ENCODE measurements at regions not wholly inside any gene's neighbourhood (a gene's known extent, or its start where the extent isn't known, plus 50 kb on each side); places are given as distances from the start of the nearest gene placed in this dataset.

DNA sequence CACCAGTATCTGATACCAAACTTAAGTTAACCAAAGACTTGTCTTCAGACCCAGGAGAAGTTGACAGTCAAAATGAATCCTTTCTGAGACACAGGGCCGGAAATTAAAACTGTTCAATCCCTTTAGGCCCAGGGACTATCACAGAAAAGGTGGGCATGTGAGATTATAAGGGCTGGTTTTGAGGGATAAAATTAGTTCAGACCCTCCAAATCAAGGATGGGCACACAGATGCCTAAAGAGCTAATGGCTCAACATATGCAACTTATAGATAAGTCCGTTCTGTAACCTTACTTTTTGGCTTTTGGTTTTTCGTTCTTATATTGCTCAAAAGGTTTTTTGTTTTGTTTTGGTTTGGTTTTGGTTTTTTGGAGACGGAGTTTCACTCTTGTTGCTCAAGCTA, 129.6 kb upstream of the ABCA1 start:
- TF ChIP-seq CTCF (IDR thresholded peaks at IDR 0.05) (no peak), POLR2AphosphoS5 (IDR thresholded peaks at IDR 0.05) (no peak), POLR2A (IDR thresholded peaks at IDR 0.05) (no peak)
